ENCODE measurements at regions not wholly inside any gene's neighbourhood (a gene's known extent, or its start where the extent isn't known, plus 50 kb on each side); places are given as distances from the start of the nearest gene placed in this dataset.

GRCh38 chr11:10401256-10401655 is 53.8 kb upstream of the AMPD3 start:
- POLR2A ChIA-PET: no interaction called here
- no peak for TF ChIP-seq POLR2AphosphoS5 (IDR thresholded peaks at IDR 0.05; ENCODE audit: low read depth, low read length)
- no peak for TF ChIP-seq CTCF (IDR thresholded peaks at IDR 0.05)
- no peak for TF ChIP-seq REST (IDR thresholded peaks at IDR 0.05; ENCODE audit: insufficient read depth in 1 of 2, low read depth in 2 of 2, low read length in 1 of 2)
- no peak for TF ChIP-seq SIN3A (IDR thresholded peaks at IDR 0.05; ENCODE audit: borderline replicate concordance, insufficient read depth, low read depth, low read length)
- TF ChIP-seq TCF7L2 (IDR thresholded peaks at IDR 0.05; ENCODE audit: low read depth, low read length): no peak

GRCh38 chr11:10401696-10402392 is 53.2 kb upstream of the AMPD3 start:
- Histone ChIP-seq H3K36me3 (ENCODE audit: control insufficient read depth, insufficient read depth, low read length) (no peaks in the 10 kb centered on the region), H3K9me3 (ENCODE audit: control insufficient read depth, insufficient read depth, low read depth, low read length) (no peaks in the 10 kb centered on the region), H3K4me3 (ENCODE audit: low read depth in 2 of 2, low read length in 2 of 2) (no peak overlapping the region), H3K4me1 (ENCODE audit: control insufficient read depth, insufficient read depth, low read length) (peaks cover 13% of the 10 kb centered on the region), H3K27me3 (ENCODE audit: control insufficient read depth, insufficient read depth, low read length) (no peaks in the 10 kb centered on the region), H3K27ac (ENCODE audit: low read length) (peak overlapping the region; percentile 5; the same call in 1 of the 2 replicates)
- POLR2A ChIA-PET: no interaction called here
- no peak for TF ChIP-seq TCF7L2 (IDR thresholded peaks at IDR 0.05; ENCODE audit: low read depth, low read length)
- no peak for TF ChIP-seq SIN3A (IDR thresholded peaks at IDR 0.05; ENCODE audit: borderline replicate concordance, insufficient read depth, low read depth, low read length)
- TF ChIP-seq REST (IDR thresholded peaks at IDR 0.05; ENCODE audit: insufficient read depth in 1 of 2, low read depth in 2 of 2, low read length in 1 of 2): no peak
- intact Hi-C loops (cut with micrococcal nuclease; ENCODE audit: unreplicated experiment) (loop anchor here (10.0 kb wide), 1 partner anchor 143 kb away; the partner anchor contains the start of gene RNF141), in situ Hi-C loops (cut with HindIII; ENCODE audit: low pct_unique_long_range_greater_than_20kb, low sequenced_read_pairs) (no loop called here)
- no peak for ATAC-seq
- CTCF ChIA-PET: interaction anchor here (0.7 kb wide), 1 partner anchor 325 kb away, joined by 7 read pairs; no protein-coding TSS in a partner anchor
- BruUV-seq (replicated peaks): no TSS peak
- no peak for DNase-seq (ENCODE audit: low read depth, low spot score)

More at GRCh38 chr11:10401256-10401655, 53.8 kb upstream of the AMPD3 start:
- peaks cover 7% of the 10 kb centered on the region for H3K4me1 ChIP-seq (ENCODE audit: control insufficient read depth, insufficient read depth, low read length)
- no peak overlapping the region for H3K4me3 ChIP-seq (ENCODE audit: low read depth in 2 of 2, low read length in 2 of 2)
- H3K27ac ChIP-seq (ENCODE audit: low read length): peak overlapping the region; percentile 3; the same call in 1 of the 2 replicates
- H3K9me3 ChIP-seq (ENCODE audit: control insufficient read depth, insufficient read depth, low read depth, low read length): no peaks in the 10 kb centered on the region
- no TSS peak for BruUV-seq (replicated peaks)
- CTCF ChIA-PET: interaction anchor here (0.7 kb wide), 1 partner anchor 325 kb away, joined by 7 read pairs; no protein-coding TSS in a partner anchor
- no peak for DNase-seq (ENCODE audit: low read depth, low spot score)
- ATAC-seq: no peak
- H3K36me3 ChIP-seq (ENCODE audit: control insufficient read depth, insufficient read depth, low read length): no peaks in the 10 kb centered on the region
- in situ Hi-C loops (cut with HindIII; ENCODE audit: low pct_unique_long_range_greater_than_20kb, low sequenced_read_pairs) (no loop called here), intact Hi-C loops (cut with micrococcal nuclease; ENCODE audit: unreplicated experiment) (loop anchor here (10.0 kb wide), 1 partner anchor 144 kb away; the partner anchor contains the start of gene RNF141)
- H3K27me3 ChIP-seq (ENCODE audit: control insufficient read depth, insufficient read depth, low read length): no peaks in the 10 kb centered on the region
